ENCODE measurements at regions not wholly inside any gene's neighbourhood (a gene's known extent, or its start where the extent isn't known, plus 50 kb on each side); places are given as distances from the start of the nearest gene placed in this dataset.

DNA sequence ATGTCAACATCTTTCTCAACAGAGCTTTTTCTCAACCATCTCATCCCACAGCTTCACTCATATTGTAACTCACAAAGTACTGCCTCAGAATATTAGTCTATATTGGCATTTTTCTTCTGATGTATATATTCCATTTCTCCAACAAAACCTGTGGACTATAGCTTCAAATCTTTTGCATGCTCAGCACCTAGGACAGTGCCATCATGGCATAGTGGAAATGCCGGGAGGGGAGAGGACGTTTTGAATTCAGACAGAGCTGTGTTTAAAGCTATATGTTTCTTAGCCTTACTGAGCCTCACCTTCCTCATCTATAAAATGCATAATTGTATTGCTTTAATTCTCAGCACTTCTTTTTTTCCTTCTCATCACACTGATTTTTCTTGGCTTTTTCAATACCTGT, 452.6 kb downstream of the GALC start:
- no peak for TF ChIP-seq POLR2A (IDR thresholded peaks at IDR 0.05)
- TF ChIP-seq, protein P1, sequence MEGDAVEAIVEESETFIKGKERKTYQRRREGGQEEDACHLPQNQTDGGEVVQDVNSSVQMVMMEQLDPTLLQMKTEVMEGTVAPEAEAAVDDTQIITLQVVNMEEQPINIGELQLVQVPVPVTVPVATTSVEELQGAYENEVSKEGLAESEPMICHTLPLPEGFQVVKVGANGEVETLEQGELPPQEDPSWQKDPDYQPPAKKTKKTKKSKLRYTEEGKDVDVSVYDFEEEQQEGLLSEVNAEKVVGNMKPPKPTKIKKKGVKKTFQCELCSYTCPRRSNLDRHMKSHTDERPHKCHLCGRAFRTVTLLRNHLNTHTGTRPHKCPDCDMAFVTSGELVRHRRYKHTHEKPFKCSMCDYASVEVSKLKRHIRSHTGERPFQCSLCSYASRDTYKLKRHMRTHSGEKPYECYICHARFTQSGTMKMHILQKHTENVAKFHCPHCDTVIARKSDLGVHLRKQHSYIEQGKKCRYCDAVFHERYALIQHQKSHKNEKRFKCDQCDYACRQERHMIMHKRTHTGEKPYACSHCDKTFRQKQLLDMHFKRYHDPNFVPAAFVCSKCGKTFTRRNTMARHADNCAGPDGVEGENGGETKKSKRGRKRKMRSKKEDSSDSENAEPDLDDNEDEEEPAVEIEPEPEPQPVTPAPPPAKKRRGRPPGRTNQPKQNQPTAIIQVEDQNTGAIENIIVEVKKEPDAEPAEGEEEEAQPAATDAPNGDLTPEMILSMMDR (IDR thresholded peaks at IDR 0.05), result no peak
- no peak for TF ChIP-seq POLR2AphosphoS5 (IDR thresholded peaks at IDR 0.05)

Data from breast epithelium (tissue), 3 donors.